Adrenal gland (tissue), 9 donors: ENCODE measurements at regions not wholly inside any gene's neighbourhood (a gene's known extent, or its start where the extent isn't known, plus 50 kb on each side); places are given as distances from the start of the nearest gene placed in this dataset.
"Not testable (repeated sequence)": the region's sequence is repeated elsewhere in the genome, so short reads cannot be mapped to it uniquely, and the experiment has no call there.

Experiments used
- DNase-seq, 7 donors: peaks; one replicate each; pipeline ENCODE4 v3.0.0-alpha.2; 2019 to 2020
- H3K27ac ChIP-seq, 5 donors: fragments of 200-600 bp; sonication (generic) in 4 of 5; 1 replicate in 3 of 5; 2 replicates in 2 of 5; pipeline versions ENCODE4 v1.5.1 to v1.8.0; 2016 to 2020; ENCODE audit warnings: mild to moderate bottlenecking in 1 of 5
- H3K27me3 ChIP-seq: fragments of 200-600 bp; 2 replicates; pipeline ENCODE4 v1.8.0; 2021
- H3K36me3 ChIP-seq, 2 donors: fragments of 200-600 bp; replicated peaks in 1 of 2; 1 replicate in 1 of 2; 2 replicates in 1 of 2; pipeline versions ENCODE4 v1.5.1 to v1.8.0; 2018 to 2022
- H3K4me1 ChIP-seq, 2 donors: fragments of 200-600 bp; replicated peaks in 1 of 2; 1 replicate in 1 of 2; 2 replicates in 1 of 2; pipeline versions ENCODE4 v1.5.1 to v1.8.0; 2018 to 2021
- H3K4me3 ChIP-seq, 4 donors: fragments of 200-600 bp; sonication (generic) in 3 of 4; one replicate each; pipeline ENCODE4 v1.5.1; 2016 to 2018
- H3K9me3 ChIP-seq, 3 donors: fragments of 200-600 bp; sonication (generic) in 1 of 3; replicated peaks in 1 of 3; 1 replicate in 2 of 3; 2 replicates in 1 of 3; pipeline versions ENCODE4 v1.5.1 to v1.8.0; 2016 to 2021
- POLR2A ChIP-seq, 2 donors: fragments of 450-650 bp; IDR thresholded peaks; one replicate each; pipeline ENCODE4 v1.6.1; 2017; ENCODE audit warnings: antibody characterized with exemption in 2 of 2, mild to moderate bottlenecking in 2 of 2, moderate library complexity in 1 of 2
- WGBS, 4 donors: extraction: QIAGEN DNeasy Blood & Tissue Kit in 2 of 4; methylation state at CpG; one replicate each; pipeline versions ENCODE4 v1.1.5 to v1.1.7; 2013 to 2017; 5-methylcytosine and 5-hydroxymethylcytosine counted together
- intact Hi-C, 2 donors: fragments of 100-400 bp; cut with DNase I; formaldehyde crosslinking; loops; one replicate each; pipeline versions ENCODE4 v1.14.1 to v1.15.0; 2022 to 2023
- TF ChIP-seq, protein P1 (sequence below), 6 experiments: fragments of 450-650 bp in 4 of 6; fragments of 200-600 bp in 2 of 6; sonication (generic) in 1 of 6; IDR thresholded peaks; 1 replicate in 5 of 6; 2 replicates in 1 of 6; pipeline versions ENCODE4 v1.5.1 to v1.8.0; 2016 to 2021; ENCODE audit warnings: antibody characterized with exemption in 6 of 6, mild to moderate bottlenecking in 2 of 6, moderate library complexity in 1 of 6
- donor health status: healthy with polysubstance abuse.
- donor health status: Bipolar disorder and iron deficiency.
- donor health status: DM: yes; HTN: yes; CAD: no.
- donor health status: DM: no; HTN: no; CAD: no.
- donor health status: DM: no; HTN: no; CAD: no.

DNA sequence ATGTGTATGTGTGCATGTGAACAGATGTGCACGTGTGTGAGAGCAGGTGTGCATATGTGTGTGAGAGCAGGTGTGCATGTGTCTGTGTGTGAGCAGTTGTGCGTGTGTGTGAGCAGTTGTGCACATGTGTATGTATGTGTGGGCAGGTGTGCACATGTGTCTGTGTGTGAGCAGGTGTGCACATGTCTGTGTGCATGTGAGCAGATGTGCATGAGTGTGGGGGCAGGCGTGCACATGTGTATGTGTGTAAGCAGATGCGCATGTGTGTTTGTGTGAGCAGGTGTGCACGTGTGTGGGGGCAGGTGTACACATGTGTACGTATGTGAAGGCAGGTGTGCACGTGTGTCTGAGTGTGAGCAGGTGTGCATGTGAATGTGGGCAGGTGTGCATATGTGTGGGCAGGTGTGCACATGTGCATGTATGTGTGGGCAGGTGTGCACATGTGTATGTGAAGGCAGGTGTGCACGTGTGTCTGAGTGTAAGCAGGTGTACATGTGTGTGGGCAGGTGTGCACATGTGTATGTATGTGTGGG lies 66.5 kb upstream of the LRPAP1 start:
- TF ChIP-seq POLR2A (IDR thresholded peaks at IDR 0.05) = no peak
- TF ChIP-seq, protein P1, sequence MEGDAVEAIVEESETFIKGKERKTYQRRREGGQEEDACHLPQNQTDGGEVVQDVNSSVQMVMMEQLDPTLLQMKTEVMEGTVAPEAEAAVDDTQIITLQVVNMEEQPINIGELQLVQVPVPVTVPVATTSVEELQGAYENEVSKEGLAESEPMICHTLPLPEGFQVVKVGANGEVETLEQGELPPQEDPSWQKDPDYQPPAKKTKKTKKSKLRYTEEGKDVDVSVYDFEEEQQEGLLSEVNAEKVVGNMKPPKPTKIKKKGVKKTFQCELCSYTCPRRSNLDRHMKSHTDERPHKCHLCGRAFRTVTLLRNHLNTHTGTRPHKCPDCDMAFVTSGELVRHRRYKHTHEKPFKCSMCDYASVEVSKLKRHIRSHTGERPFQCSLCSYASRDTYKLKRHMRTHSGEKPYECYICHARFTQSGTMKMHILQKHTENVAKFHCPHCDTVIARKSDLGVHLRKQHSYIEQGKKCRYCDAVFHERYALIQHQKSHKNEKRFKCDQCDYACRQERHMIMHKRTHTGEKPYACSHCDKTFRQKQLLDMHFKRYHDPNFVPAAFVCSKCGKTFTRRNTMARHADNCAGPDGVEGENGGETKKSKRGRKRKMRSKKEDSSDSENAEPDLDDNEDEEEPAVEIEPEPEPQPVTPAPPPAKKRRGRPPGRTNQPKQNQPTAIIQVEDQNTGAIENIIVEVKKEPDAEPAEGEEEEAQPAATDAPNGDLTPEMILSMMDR (IDR thresholded peaks at IDR 0.05) = no peak
- no peak overlapping the region for H3K4me3 ChIP-seq
- WGBS, 4 donors = 55 to 83% (median 76%) methylated on average over 7 to 8 of the region's 8 CpGs
- H3K9me3 ChIP-seq = no peaks in the 10 kb centered on the region
- H3K27ac ChIP-seq = no peak overlapping the region
- no peaks in the 10 kb centered on the region for H3K27me3 ChIP-seq
- no peaks in the 10 kb centered on the region for H3K4me1 ChIP-seq
- H3K36me3 ChIP-seq = no peaks in the 10 kb centered on the region
- no peak for DNase-seq
- intact Hi-C loops = no loop called here

DNA sequence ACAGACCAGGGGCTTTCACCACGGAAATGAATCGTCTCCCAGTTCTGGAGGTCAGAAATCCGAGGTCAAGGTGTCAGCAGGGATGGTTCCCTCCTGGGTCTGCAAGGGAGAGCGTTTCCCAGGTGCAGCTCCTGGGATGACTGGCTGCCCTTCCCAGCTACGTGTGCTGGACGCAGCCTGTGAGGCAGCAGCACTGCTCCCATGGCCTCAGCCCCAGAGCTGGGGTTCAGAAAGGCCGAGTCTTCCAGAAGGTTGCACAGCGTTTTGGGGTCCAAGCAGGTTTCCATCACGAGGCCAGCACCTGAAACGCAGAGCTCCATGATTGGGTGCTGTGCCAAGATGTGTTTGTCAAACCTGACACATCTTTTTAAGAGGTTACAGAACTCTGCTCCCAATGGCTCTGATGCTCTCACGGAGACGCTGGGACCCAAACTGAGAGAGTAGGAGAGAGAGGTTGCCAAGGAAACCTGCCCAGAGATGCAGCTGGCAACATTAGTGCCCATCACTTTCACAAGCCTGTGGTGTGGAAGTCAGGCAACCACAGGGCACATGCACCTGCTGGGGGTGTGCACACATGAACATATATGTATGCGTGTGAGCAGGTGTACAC lies 65.8 kb upstream of the LRPAP1 start:
- H3K36me3 ChIP-seq, H3K27me3 ChIP-seq, intact Hi-C loops, DNase-seq, H3K4me1 ChIP-seq, H3K4me3 ChIP-seq, H3K9me3 ChIP-seq, H3K27ac ChIP-seq: not testable (repeated sequence)
- 61 to 83% (median 68%) methylated on average over 1 to 13 of the region's 13 CpGs for WGBS, 4 donors

DNA sequence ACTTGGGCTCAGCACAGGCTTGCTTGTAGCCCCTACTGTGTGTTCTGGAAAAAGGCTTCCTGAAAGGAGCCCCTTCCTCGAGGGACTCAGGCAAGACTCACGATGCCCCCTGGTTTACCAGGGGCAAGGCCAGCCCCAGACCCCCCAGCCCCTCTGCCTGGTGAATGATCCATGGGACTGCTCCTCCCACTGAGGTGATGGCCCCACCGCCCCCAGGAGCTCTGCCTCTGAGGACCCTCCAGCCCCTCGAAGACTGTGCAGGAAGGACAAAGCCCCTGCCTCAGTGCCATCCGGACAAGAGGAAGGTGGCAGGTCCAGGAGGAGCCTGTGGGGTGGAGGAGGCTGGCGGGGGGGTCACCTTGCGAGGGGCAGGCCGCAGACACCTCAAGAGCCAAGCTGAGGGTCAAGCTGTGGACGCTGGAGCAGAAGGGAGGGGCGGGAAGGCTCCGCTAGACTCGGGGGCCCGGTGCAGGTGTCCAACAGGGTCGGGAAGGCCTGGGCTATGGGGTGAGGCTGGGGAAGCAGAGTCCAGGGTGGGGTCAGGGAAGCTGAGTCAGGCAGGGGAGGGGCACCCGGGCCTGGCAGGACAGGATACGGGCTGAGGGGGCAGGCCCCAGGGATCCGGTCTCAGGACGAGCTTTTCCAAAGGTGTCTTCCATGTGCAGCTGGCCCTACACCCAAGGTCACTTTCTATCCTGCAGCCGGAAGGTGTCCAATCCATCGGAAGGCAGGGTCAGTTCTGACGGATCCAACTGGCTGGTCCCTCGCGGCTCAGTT lies 64.9 kb upstream of the LRPAP1 start:
- DNase-seq, H3K4me3 ChIP-seq, H3K27ac ChIP-seq, H3K4me1 ChIP-seq, H3K27me3 ChIP-seq, H3K9me3 ChIP-seq, H3K36me3 ChIP-seq, intact Hi-C loops: not testable (repeated sequence)
- WGBS, 4 donors = 49 to 68% (median 62%) methylated on average over 14 to 23 of the region's 23 CpGs

DNA sequence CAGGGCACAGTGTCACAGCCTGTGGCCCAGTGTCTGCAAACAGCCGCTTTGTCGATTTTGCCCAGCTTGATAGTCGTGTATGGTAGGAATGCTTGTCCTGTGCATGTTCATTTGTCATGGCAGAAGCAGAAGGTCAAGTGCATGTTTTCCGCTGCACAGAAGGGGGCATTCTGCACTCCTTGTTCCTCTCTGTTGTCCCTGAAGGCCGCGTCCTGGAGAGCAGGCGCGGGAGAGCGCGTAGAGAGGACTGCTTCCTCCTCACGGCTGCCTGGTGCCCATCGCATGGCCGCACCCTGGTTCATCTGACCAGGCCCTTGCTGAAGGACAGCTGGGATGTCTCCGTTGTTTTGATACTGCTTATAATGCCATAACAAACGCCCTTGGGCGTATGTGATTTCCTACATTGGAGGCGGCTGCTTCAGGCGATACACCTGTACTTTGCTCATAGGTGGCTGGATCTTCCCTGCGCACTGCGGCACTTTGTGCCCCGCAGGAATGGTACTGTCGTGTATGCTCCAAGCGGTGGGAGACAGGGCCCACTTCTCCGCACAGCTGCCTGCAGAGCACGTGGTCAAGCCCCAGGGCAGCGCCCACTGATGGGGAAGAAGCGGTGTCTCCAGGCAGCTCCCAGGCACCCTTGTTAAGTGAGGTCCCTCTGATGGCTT lies 63.5 kb upstream of the LRPAP1 start:
- H3K4me3 ChIP-seq, H3K9me3 ChIP-seq, H3K27ac ChIP-seq, H3K4me1 ChIP-seq, intact Hi-C loops, H3K36me3 ChIP-seq, H3K27me3 ChIP-seq, DNase-seq: not testable (repeated sequence)
- 72 to 84% (median 80%) methylated on average over 5 to 24 of the region's 27 CpGs for WGBS, 4 donors

DNA sequence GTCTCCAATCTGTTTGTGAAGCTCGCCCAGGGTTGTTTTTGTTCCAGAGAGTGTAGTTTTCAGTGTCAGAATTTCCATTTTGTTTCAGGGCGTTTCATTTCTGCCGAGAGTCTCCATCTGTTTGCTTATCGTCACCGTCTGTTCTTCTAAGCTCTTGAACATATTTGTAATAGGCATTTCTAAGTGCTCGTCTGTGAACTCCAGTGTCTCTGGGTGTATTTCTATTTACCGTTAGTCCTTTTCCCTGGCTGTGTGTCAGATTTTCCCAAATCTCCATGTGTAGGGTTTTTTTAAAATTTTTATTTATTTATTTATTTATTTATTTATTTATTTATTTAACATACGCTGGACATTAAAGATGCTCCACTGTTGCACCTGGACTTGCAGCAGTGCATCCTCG lies 62.5 kb upstream of the LRPAP1 start:
- H3K27ac ChIP-seq, DNase-seq, H3K36me3 ChIP-seq, intact Hi-C loops, H3K9me3 ChIP-seq, H3K4me3 ChIP-seq, H3K4me1 ChIP-seq, H3K27me3 ChIP-seq: not testable (repeated sequence)
- WGBS, 4 donors = 75 to 85% (median 83%) methylated on average over 9 of the region's 9 CpGs

DNA sequence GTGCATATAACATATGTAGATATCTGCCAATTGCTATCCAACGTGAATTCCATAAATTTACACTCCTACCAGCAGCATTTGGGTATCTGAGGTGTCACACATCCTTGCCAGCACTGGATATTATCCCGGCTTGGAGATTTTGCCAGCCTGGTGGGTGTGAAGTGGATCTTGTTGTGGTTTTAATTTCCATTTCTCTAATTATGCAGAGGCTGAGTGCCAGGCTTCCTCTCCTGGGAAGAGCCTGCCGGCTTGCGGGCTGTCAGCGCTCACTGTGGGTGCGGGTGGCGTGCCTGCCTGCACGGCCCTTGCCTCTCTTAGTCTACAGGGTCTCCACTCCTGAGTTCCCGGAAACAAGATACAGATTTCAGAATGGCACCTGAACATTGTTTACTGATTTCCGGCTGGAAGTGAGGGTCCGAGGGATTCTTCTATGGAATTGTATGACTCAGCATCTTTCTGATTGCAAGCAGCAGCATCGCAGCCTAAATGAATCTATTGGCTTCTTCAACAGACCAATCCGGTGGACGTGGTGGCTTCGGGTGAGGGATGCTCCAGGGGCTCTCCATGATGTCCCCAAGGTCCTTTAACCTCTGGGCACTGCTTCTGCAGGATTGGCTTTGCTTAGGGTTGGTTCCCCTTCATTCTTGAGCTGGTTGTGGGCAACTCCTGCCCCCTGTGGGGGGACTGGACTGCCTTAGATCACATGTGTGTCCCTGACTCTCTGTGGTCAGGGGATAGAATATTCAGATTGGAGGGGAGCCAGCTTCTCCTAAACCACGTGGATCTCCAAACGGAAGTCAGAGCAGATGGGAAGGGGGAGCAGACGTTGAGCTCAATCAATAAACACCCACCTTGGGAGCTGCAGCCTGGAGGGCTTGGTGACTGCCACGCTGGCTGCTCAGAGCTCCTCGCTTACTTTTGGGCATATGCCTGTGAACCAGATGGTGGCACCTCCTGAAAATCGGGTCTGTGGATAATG lies 58.0 kb upstream of the LRPAP1 start:
- WGBS, 4 donors = 46 to 62% (median 55%) methylated on average over 18 to 21 of the region's 21 CpGs
- H3K4me3 ChIP-seq, H3K4me1 ChIP-seq, H3K27ac ChIP-seq, H3K9me3 ChIP-seq, H3K36me3 ChIP-seq, H3K27me3 ChIP-seq, intact Hi-C loops: not testable (repeated sequence)
- DNase-seq = peak in 1 of 7 donors; percentile 34

DNA sequence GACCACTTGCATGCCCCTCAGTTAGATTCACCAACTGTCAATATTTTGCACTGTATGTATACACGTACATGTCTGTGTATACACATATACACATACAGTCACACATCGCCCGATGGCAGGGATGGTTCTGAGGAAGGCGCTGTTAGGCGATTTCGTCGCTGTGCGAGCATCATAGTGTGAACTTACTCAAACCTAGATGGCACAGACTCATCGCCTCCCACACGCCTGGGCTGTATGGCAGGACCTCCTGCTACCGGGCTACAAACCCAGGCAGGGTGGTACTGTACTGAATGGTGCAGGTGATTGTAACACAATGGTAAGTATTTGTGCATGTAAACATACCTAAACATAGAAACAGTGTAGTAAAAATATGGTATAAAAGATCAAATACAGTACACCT lies 57.2 kb upstream of the LRPAP1 start:
- H3K4me3 ChIP-seq, H3K9me3 ChIP-seq, intact Hi-C loops, H3K27me3 ChIP-seq, H3K27ac ChIP-seq, H3K36me3 ChIP-seq, H3K4me1 ChIP-seq: not testable (repeated sequence)
- peak in 1 of 7 donors; percentile 11 for DNase-seq
- 83 to 94% (median 86%) methylated on average over 9 to 11 of the region's 11 CpGs for WGBS, 4 donors

DNA sequence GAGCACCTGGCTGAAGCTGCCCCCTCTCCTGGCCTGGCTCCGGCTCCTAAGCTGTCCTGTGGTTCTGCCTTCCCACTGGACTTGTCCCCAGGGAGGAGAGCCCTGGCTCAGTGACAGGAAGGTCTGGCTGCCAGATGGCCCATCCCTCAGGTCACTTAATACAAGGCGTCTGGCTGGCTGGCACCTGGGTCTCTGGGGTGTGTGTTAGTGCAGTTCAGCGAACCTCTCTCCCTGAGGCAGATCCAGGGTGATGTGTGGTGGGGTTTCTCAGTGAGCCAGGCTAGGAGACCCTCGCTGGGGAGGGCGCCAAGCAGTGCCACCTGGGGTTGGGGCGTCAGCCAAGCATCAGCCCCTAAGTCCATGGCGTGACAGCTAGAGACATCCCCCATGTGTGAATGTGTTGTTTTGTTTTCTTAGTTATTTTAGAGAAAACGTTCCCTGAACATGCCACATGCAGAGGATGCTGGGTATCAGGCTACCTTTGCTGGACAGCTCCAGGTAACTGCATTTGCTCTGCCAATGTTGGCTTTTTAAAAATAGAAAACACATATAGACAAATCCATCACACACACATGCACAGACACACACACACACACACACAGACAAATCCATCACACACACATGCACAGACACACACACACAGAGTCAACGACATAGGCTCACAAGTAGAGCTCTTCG lies 56.4 kb upstream of the LRPAP1 start:
- WGBS, 4 donors = 51 to 63% (median 57%) methylated on average over 4 to 9 of the region's 10 CpGs
- H3K4me1 ChIP-seq, H3K4me3 ChIP-seq, intact Hi-C loops, H3K27ac ChIP-seq, H3K9me3 ChIP-seq, H3K27me3 ChIP-seq, H3K36me3 ChIP-seq: not testable (repeated sequence)
- peak in 1 of 7 donors; percentile 84 for DNase-seq

DNA sequence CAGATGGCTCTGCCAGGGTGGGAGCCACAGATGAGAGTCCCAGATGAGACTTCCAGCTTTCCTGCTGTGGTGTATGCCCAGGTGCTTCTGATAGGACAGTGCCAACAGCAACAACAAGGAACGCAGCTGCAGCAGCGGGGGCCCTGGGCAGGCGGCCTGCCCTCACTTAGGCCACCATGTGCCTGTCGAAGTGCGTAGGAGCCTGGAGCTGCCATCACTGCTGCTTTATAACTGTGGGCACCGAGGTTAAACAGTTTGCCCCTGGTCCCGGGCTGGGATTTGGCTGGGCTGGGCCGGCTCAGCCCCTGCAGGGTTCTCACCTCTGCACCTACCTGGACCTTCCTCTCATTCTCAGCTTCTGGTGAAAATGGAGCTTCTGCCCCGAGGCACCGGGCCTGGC lies 54.4 kb upstream of the LRPAP1 start:
- H3K4me3 ChIP-seq, H3K4me1 ChIP-seq, H3K9me3 ChIP-seq, intact Hi-C loops, H3K36me3 ChIP-seq, H3K27me3 ChIP-seq, H3K27ac ChIP-seq: not testable (repeated sequence)
- 86 to 97% (median 91%) methylated on average over 8 to 10 of the region's 10 CpGs for WGBS, 4 donors
- peak in 1 of 7 donors; percentile 43 for DNase-seq
